ENCODE measurements at regions not wholly inside any gene's neighbourhood (a gene's known extent, or its start where the extent isn't known, plus 50 kb on each side); places are given as distances from the start of the nearest gene placed in this dataset.

DNA sequence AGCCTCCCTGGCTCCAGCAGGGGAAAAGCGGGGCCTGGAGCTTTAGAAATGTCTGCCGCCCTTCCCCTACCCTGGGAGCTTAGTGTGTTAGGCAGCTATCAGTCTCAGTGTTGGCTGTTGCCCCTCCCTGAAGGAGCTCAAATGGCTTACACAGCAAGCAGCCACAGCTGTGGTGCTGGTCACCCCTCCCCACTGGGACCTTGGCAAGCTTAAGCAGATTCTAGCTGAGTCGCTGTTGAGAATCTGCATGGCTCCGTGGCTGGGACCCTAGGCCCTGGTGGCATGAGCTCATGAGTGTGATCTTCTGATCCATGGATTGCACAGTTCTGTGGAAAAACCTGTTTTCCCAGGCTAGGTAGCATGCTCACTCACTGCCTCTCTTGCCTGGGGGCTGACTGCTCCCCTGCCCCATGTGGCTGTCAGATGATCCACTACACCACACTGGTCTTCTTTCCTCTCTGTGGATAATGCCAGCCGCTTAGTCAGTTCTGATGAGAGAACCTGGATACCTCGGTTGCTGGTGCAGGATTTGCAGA lies 714.0 kb downstream of the MAFB start:
- Histone ChIP-seq H3F3A (replicated peaks; ENCODE audit: low read depth) (no peaks in the 10 kb centered on the region), H3K27ac (ENCODE audit: low read depth) (no peak overlapping the region), H3K4me2 (no peak overlapping the region), H3K9me2 (ENCODE audit: insufficient read depth) (peaks cover 14% of the 10 kb centered on the region), H3K4me3 (no peak overlapping the region), H2AFZ (no peak overlapping the region), H3K79me2 (replicated peaks; ENCODE audit: insufficient read depth) (no peaks in the 10 kb centered on the region), H3K27me3 (ENCODE audit: insufficient read depth) (no peaks in the 10 kb centered on the region), H3K4me1 (ENCODE audit: insufficient read depth) (no peaks in the 10 kb centered on the region), H4K20me1 (replicated peaks; ENCODE audit: insufficient read depth) (no peaks in the 10 kb centered on the region), H3K36me3 (ENCODE audit: insufficient read depth) (no peaks in the 10 kb centered on the region)
- Mint-ChIP-seq H3K27me3 (ENCODE audit: insufficient read depth, low read depth, poor library complexity) (peaks cover 4% of the 10 kb centered on the region), H3K4me1 (peaks cover 2% of the 10 kb centered on the region; the same call in 1 of the 3 replicates), H3K27ac (peak overlapping the region; percentile 62; the same call in 1 of the 2 replicates), H3K4me3 (no peak overlapping the region), H3K9me3 (peaks cover 19% of the 10 kb centered on the region), H3K36me3 (ENCODE audit: low read depth) (peaks cover 18% of the 10 kb centered on the region; the same call in 2 of the 3 replicates)
- ATAC-seq: no peak
- TF ChIP-seq, protein P1, sequence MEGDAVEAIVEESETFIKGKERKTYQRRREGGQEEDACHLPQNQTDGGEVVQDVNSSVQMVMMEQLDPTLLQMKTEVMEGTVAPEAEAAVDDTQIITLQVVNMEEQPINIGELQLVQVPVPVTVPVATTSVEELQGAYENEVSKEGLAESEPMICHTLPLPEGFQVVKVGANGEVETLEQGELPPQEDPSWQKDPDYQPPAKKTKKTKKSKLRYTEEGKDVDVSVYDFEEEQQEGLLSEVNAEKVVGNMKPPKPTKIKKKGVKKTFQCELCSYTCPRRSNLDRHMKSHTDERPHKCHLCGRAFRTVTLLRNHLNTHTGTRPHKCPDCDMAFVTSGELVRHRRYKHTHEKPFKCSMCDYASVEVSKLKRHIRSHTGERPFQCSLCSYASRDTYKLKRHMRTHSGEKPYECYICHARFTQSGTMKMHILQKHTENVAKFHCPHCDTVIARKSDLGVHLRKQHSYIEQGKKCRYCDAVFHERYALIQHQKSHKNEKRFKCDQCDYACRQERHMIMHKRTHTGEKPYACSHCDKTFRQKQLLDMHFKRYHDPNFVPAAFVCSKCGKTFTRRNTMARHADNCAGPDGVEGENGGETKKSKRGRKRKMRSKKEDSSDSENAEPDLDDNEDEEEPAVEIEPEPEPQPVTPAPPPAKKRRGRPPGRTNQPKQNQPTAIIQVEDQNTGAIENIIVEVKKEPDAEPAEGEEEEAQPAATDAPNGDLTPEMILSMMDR (conservative IDR thresholded peaks at IDR 0.05; ENCODE audit: low read depth in 2 of 2): no peak
- TF ChIP-seq ZNF114 (CRISPR knock-in tag; IDR thresholded peaks at IDR 0.05): no peak
- TF ChIP-seq, protein P2, sequence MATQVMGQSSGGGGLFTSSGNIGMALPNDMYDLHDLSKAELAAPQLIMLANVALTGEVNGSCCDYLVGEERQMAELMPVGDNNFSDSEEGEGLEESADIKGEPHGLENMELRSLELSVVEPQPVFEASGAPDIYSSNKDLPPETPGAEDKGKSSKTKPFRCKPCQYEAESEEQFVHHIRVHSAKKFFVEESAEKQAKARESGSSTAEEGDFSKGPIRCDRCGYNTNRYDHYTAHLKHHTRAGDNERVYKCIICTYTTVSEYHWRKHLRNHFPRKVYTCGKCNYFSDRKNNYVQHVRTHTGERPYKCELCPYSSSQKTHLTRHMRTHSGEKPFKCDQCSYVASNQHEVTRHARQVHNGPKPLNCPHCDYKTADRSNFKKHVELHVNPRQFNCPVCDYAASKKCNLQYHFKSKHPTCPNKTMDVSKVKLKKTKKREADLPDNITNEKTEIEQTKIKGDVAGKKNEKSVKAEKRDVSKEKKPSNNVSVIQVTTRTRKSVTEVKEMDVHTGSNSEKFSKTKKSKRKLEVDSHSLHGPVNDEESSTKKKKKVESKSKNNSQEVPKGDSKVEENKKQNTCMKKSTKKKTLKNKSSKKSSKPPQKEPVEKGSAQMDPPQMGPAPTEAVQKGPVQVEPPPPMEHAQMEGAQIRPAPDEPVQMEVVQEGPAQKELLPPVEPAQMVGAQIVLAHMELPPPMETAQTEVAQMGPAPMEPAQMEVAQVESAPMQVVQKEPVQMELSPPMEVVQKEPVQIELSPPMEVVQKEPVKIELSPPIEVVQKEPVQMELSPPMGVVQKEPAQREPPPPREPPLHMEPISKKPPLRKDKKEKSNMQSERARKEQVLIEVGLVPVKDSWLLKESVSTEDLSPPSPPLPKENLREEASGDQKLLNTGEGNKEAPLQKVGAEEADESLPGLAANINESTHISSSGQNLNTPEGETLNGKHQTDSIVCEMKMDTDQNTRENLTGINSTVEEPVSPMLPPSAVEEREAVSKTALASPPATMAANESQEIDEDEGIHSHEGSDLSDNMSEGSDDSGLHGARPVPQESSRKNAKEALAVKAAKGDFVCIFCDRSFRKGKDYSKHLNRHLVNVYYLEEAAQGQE (IDR thresholded peaks at IDR 0.05; ENCODE audit: unreplicated experiment): no peak
- TF ChIP-seq, protein P3, sequence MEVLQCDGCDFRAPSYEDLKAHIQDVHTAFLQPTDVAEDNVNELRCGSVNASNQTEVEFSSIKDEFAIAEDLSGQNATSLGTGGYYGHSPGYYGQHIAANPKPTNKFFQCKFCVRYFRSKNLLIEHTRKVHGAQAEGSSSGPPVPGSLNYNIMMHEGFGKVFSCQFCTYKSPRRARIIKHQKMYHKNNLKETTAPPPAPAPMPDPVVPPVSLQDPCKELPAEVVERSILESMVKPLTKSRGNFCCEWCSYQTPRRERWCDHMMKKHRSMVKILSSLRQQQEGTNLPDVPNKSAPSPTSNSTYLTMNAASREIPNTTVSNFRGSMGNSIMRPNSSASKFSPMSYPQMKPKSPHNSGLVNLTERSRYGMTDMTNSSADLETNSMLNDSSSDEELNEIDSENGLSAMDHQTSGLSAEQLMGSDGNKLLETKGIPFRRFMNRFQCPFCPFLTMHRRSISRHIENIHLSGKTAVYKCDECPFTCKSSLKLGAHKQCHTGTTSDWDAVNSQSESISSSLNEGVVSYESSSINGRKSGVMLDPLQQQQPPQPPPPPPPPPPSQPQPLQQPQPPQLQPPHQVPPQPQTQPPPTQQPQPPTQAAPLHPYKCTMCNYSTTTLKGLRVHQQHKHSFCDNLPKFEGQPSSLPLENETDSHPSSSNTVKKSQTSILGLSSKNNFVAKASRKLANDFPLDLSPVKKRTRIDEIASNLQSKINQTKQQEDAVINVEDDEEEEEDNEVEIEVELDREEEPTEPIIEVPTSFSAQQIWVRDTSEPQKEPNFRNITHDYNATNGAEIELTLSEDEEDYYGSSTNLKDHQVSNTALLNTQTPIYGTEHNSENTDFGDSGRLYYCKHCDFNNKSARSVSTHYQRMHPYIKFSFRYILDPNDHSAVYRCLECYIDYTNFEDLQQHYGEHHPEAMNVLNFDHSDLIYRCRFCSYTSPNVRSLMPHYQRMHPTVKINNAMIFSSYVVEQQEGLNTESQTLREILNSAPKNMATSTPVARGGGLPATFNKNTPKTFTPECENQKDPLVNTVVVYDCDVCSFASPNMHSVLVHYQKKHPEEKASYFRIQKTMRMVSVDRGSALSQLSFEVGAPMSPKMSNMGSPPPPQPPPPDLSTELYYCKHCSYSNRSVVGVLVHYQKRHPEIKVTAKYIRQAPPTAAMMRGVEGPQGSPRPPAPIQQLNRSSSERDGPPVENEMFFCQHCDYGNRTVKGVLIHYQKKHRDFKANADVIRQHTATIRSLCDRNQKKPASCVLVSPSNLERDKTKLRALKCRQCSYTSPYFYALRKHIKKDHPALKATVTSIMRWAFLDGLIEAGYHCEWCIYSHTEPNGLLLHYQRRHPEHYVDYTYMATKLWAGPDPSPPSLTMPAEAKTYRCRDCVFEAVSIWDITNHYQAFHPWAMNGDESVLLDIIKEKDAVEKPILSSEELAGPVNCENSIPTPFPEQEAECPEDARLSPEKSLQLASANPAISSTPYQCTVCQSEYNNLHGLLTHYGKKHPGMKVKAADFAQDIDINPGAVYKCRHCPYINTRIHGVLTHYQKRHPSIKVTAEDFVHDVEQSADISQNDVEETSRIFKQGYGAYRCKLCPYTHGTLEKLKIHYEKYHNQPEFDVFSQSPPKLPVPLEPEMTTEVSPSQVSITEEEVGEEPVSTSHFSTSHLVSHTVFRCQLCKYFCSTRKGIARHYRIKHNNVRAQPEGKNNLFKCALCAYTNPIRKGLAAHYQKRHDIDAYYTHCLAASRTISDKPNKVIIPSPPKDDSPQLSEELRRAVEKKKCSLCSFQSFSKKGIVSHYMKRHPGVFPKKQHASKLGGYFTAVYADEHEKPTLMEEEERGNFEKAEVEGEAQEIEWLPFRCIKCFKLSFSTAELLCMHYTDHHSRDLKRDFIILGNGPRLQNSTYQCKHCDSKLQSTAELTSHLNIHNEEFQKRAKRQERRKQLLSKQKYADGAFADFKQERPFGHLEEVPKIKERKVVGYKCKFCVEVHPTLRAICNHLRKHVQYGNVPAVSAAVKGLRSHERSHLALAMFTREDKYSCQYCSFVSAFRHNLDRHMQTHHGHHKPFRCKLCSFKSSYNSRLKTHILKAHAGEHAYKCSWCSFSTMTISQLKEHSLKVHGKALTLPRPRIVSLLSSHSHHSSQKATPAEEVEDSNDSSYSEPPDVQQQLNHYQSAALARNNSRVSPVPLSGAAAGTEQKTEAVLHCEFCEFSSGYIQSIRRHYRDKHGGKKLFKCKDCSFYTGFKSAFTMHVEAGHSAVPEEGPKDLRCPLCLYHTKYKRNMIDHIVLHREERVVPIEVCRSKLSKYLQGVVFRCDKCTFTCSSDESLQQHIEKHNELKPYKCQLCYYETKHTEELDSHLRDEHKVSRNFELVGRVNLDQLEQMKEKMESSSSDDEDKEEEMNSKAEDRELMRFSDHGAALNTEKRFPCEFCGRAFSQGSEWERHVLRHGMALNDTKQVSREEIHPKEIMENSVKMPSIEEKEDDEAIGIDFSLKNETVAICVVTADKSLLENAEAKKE (CRISPR knock-in tag; IDR thresholded peaks at IDR 0.05): no peak
- TF ChIP-seq NANOG (IDR thresholded peaks at IDR 0.05; ENCODE audit: borderline replicate concordance): no peak
- no peak for TF ChIP-seq STAT1 (IDR thresholded peaks at IDR 0.05; ENCODE audit: unreplicated experiment)
- no peak for TF ChIP-seq ZNF331 (CRISPR knock-in tag; IDR thresholded peaks at IDR 0.05; ENCODE audit: low read depth)
- no peak for TF ChIP-seq CREB1 (CRISPR knock-in tag; IDR thresholded peaks at IDR 0.05; ENCODE audit: low read depth)
- no peak for TF ChIP-seq POLR2AphosphoS5 (IDR thresholded peaks at IDR 0.05; ENCODE audit: low read depth)
- TF ChIP-seq EZH2 (IDR thresholded peaks at IDR 0.05; ENCODE audit: low read depth, unreplicated experiment): no peak
- no peak for TF ChIP-seq EZH2phosphoT487 (IDR thresholded peaks at IDR 0.05; ENCODE audit: unreplicated experiment)
- TF ChIP-seq, protein P4, sequence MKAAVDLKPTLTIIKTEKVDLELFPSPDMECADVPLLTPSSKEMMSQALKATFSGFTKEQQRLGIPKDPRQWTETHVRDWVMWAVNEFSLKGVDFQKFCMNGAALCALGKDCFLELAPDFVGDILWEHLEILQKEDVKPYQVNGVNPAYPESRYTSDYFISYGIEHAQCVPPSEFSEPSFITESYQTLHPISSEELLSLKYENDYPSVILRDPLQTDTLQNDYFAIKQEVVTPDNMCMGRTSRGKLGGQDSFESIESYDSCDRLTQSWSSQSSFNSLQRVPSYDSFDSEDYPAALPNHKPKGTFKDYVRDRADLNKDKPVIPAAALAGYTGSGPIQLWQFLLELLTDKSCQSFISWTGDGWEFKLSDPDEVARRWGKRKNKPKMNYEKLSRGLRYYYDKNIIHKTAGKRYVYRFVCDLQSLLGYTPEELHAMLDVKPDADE (IDR thresholded peaks at IDR 0.05): no peak
- no peak for TF ChIP-seq JUNB (IDR thresholded peaks at IDR 0.05; ENCODE audit: unreplicated experiment)
- DNase-seq (ENCODE audit: low spot score): no peak
